ENCODE measurements at regions not wholly inside any gene's neighbourhood (a gene's known extent, or its start where the extent isn't known, plus 50 kb on each side); places are given as distances from the start of the nearest gene placed in this dataset.

DNA sequence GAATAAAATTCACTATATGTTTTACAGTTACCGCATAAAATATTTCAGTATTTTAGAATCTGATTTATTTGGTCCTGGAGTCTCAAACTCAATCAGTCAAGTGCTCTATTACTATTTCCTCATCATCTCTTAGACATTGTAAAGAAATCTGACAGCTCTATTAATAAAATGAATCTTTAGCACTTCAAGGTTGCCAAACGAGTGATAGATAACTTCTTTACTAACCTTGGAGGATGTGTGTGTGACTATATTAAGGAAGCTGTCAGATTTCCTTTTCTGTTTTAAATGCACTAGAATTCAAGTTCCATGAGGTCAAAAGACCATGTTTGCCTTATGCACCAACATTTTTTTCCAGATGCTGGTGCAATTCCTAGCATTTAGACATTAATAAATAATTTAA lies 389.8 kb upstream of the AZI2 start:
- DNase-seq (ENCODE audit: low read depth), result no peak

DNA sequence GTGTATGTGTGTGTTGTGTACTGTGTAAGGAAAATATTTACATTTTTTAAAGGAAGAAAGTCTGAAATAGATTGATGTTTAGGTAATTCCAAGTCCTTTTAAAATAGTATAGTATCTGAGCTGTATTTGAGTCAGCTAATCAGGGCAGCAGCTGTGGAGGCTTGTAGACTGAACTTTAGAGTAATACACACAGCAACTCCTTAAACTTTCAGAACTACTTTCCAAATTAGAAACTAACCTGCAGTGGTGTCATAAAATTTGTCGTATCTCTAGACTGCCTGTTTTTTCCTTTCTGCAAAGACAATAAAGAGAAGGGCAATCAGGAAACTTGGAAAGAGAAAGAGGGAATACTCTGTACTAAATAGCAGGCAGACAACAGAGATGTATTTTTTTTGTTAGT lies 391.0 kb upstream of the AZI2 start:
- no peak for DNase-seq (ENCODE audit: low read depth)

DNA sequence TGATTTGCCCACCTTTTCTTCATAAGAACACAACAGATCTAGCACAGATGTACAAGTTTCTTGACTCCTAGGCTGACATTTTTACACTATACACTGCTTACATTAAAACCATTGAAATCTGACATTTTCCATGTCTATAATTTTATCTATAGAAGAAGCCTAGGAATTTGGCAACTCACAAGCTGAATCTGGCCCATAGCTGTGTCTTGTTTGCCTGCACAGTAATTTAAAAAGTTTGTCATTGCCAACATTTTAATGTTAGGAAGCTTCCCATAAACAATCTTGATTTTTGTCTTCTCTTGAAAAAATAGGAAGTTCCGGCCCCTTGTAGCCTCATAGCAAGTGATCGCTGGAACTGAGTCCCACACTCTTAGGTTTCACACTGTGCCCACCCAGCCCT lies 394.6 kb upstream of the AZI2 start:
- DNase-seq (ENCODE audit: low read depth), result no peak

DNA sequence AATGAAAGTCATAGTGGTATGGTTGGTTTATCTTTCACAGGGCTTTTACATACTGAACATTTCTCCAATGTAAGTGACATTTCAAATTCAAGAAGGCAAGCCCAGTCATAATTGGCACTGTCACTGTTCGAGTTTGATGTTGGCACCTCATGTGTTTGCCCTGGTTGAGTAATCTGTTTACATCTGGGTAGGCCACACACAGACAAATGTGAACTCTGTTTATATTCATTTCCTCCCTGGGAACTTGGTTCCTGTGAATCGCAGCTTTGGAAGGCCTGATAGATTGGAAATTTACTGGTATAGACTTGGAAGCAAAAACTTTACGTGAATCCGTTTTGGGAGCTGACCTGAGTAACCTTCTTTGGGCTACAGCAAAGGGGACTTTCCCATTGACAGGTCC lies 395.2 kb upstream of the AZI2 start:
- no peak for DNase-seq (ENCODE audit: low read depth)

- no peak for DNase-seq (ENCODE audit: low read depth)
Measured at GRCh38 chr3:28745436-28745835, 396.8 kb upstream of the AZI2 start.

DNA sequence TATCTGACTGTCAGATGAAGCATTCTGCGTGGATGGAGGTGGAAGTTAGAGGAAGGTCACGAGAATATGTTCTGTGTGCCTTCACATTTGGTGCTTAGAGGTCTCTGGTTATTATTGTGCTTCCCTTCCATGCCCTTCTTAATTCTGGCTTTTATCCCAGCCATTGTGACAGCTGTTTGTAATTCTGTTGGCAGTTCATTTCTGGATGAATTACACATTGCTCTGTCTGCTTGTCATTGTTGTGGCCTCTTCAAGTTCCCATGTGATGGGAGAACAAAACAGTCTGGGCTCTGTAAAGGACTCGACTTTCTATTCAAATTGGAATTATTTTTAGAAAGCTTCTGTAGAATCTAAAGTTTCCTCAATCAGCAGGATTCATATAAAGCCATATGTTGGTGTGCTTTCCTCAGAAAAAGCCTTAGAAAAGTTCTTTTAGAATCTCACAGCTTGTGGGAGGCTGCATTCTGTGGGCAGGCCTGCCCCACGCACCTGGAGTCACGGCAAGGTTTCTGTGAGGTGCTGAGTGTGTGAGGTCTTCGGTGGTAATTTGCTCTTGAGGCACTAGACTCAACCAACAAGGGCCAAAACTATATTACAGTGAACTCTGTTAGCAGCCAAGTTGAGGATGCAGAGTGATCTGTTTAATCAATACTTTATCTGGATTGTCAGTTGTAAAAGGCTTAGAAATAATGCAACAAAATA lies 397.4 kb upstream of the AZI2 start:
- DNase-seq (ENCODE audit: low read depth), result no peak

GRCh38 chr3:28746990-28747389 lies 398.4 kb upstream of the AZI2 start:
- no peak for DNase-seq (ENCODE audit: low read depth)

- no peak for DNase-seq (ENCODE audit: low read depth)
Measured at GRCh38 chr3:28751864-28752263, 403.2 kb upstream of the AZI2 start.

GRCh38 chr3:28752290-28752689 lies 403.7 kb upstream of the AZI2 start:
- DNase-seq (ENCODE audit: low read depth), result no peak

DNA sequence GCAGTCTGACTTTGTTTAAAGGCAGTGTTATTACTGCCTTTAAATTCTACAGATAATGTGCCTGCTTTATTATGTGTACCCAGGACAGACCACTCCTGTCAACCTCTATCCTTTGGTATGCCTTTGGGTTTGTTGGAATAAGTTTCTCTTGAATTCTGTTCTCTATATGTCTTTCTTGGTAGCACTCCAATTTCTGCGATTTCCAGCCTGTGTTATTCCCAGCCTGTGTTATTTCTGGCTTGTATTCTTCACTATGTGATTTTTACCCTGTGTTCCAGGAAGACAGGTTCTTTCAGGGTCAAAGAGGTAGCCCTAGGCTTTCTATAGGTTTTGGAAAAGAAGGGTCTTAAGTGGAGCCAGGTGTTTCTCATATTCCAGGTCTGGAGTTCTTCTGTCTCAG lies 407.4 kb upstream of the AZI2 start:
- DNase-seq (ENCODE audit: low read depth), result no peak

DNA sequence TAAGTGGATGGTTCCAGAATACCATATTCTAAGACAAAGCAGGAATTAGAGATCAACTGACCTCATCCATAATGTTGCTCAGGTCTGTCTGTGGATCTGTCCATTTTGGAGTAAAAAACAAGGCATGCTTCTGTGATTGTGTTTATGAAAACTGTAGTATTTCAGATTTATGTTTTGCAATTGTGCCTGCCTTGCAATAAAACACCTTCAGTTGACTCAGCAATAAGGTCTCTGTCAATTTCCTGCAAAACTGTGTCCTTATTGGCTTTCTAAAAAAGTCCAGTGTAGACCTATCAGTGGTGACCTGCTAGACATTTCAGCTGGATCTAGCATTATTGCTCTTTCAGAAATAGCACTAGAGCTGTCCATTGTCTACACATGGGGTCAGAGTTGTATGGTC lies 409.5 kb upstream of the AZI2 start:
- no peak for DNase-seq (ENCODE audit: low read depth)

GRCh38 chr3:28761375-28761774 lies 412.8 kb upstream of the AZI2 start:
- DNase-seq (ENCODE audit: low read depth), result no peak

DNA sequence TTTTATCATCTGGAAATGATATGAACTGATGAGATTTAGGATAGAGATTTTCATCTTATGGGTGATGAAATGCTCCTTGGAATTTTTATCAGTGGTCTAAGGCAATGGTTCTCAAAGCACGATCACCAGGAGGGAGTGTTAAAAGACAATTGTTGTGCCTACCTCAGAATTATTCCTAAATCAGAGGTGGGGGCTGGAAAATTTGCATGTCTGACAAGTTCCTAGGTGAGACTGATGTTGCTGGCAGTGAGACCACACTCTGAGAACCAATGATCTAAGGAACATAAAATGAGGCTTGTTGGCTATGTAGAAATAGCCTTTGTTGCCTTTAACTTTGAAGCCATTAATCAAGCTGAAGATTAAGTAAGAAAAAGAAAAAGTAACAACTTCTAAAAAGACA lies 416.6 kb upstream of the AZI2 start:
- DNase-seq (ENCODE audit: low read depth), result no peak

DNA sequence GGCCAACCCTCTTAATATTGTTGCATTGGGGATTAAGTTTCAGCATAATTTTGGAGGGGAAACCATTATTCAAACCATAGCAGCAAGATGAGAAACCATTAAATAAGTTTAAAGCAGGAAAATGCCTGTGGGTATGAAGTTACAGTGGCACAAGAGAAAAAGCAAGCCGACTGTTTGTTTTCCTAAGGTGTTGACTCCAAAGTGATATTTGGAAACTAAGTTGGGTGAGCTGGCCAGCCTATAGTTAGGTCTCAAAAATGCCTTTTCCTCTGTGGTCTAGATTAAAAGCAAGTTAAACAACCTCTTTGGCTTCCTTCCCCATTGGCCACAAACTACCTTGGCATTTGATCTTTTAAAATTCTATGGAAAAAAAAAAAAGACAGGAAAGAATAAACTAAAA lies 419.8 kb upstream of the AZI2 start:
- DNase-seq (ENCODE audit: low read depth), result no peak

DNA sequence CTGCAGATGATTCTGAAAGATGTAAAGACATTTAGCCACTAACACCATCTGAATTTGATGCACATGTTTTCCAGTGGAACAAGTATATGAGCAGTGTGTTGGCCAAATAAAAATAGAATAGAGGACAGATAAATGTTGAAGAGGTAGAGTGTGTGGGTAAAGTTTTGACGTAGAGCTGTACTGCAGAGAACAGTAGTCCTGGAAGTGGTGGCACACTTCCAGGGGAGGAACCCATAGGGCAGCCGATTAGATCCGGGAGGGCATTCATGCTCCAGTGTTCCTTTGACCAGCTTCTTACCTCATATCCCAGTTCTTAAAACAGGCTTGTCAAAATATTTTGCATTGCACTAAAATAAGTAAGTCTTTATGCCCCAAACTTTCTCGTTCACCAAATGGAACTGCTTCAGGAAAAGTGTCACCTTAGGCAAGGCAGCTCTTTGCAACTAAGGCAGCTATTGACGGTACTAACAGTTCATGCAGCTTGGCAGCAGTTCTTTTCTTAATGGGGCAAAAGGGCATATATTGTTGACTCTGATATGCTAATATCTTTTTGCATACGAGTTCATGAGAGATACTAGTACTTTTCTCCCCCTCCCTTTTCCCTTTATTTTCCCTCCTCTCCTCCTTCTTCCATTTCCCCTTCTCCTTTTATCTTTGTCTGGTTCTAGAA lies 429.3 kb upstream of the AZI2 start:
- DNase-seq (ENCODE audit: low read depth), result no peak

GRCh38 chr3:28780480-28780879 lies 431.9 kb upstream of the AZI2 start:
- DNase-seq (ENCODE audit: low read depth), result no peak

DNA sequence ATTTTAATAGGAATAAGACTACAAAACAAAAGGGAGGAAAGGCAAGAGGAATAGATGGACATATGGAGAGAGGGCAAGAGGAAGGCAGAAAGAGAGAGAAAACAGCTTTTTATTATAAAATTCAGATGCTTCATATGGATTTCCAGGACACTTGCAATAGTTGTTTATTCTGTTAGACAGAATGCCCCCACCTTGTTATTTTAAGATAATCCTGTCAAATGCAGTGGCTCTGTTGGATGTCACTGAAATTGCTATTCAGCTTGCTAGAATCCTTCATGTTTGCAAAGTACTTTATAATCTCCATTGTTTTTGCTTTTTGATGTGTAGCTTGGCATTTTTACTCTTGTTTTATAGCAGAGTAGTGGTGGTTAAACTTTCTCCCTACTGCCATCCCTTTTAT lies 432.4 kb upstream of the AZI2 start:
- DNase-seq (ENCODE audit: low read depth), result no peak

DNA sequence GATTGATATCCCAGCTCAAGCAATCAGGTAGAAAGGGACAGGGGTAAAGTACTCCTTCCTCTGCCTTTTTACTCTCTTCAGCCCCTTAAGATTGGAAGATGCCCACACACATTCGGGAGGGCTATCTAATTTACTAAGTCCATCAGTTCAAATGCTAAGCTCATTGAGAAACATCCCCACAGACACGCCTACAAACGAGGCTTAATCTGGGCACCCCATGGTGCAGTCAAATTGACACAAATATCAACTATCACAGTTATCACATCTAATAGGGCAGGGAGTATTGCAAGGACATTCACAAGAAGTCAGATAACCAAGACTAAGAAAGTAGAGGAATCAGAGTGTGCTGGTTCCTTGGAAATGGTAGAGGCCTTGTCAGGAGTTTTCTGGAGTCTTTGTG lies 437.8 kb upstream of the AZI2 start:
- DNase-seq (ENCODE audit: low read depth), result no peak

DNA sequence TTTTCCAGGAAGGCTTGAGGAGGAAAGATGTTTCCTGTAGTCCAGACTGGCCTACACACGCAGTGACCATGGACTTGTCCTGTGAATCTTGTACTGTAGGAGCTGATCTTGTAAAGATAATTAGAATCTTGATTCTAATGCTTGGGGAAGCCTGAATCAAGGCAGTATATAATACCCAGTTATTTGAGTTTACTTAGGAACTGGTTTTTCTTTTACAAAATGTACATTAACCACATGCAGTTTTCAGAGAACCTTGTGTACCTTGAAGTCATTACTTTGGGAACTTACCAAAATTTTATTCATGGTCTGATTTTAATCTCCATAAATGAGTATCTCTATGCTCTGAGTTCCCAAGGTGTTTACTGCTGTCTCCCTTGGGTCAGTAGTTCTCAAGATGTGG lies 439.9 kb upstream of the AZI2 start:
- DNase-seq (ENCODE audit: low read depth), result no peak

DNA sequence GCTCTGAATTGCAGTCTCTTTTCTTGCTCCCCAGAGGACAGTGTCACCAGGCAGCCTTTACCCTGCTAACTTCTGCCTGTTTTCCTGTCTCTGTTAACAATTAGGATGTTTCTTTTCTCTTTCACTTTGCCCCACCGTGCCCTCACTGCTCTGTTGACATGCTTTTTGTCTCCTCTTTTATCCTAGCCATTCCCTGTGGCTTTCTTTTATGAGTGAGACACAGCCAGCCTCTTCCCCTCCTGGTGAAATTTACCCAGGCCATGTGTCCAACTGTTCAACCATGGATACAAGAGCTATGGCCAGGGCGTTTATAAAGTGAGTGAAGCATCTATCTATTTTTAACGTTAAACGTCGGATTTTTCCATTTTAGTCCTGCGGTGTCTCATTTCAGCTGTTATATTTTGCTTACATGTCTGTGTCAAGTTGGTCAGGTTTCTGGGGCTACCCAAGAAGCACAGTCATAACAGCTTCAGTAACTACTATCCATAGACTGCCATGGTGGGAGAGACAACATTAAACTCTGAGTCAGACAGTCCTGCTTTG lies 443.2 kb upstream of the AZI2 start:
- DNase-seq (ENCODE audit: low read depth), result no peak

DNA sequence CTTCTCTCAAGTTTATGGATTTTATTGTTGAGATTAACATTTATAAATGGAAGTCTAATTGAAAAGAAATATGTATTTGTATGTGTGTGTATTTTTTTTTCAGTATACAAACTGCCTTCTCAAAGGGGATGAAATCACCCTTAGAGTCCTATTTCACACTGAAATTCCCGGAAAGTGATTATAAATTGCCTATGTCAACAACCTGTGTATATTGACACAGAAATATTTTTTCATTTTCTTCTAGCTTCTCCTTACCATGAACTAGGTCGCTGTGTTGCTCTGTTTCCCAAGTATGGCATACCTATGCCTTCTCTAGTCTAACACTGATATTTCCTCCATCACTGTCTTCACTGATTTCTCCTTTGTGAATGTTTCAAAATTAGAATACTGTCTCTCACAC lies 444.0 kb upstream of the AZI2 start:
- DNase-seq (ENCODE audit: low read depth), result no peak

- no peak for DNase-seq (ENCODE audit: low read depth)
Measured at GRCh38 chr3:28799084-28799483, 450.5 kb upstream of the AZI2 start.

DNA sequence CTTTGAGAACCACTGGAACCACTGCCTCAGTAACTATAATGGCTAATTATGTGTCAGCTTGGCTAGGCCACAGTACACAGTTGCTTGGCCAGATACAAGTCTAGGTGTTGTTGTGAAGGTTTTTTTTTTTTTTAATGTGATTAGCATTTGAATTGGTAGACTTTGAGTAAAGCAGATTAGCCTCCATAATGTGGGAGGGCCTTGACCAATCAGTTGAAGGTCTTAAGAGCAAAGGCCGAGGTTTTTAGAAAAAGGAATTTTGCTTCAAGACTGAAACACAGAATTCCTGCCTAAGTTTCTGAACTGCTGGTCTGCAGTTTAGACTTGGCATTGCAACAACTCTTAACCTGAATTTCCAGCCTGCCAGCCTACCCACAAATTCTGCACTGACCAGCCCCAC lies 451.6 kb upstream of the AZI2 start:
- no peak for DNase-seq (ENCODE audit: low read depth)

- no peak for DNase-seq (ENCODE audit: low read depth)
Measured at GRCh38 chr3:28808068-28808467, 459.4 kb upstream of the AZI2 start.
